LNCAP (cell line): ENCODE measurements at regions not wholly inside any gene's neighbourhood (a gene's known extent, or its start where the extent isn't known, plus 50 kb on each side); places are given as distances from the start of the nearest gene placed in this dataset.

Source experiments
- TF ChIP-seq, protein P1 (sequence below): fragments of 450-650 bp; IDR thresholded peaks from 2 replicates; pipeline ENCODE4 v1.5.1; 2017; ENCODE audit warnings: mild to moderate bottlenecking

DNA sequence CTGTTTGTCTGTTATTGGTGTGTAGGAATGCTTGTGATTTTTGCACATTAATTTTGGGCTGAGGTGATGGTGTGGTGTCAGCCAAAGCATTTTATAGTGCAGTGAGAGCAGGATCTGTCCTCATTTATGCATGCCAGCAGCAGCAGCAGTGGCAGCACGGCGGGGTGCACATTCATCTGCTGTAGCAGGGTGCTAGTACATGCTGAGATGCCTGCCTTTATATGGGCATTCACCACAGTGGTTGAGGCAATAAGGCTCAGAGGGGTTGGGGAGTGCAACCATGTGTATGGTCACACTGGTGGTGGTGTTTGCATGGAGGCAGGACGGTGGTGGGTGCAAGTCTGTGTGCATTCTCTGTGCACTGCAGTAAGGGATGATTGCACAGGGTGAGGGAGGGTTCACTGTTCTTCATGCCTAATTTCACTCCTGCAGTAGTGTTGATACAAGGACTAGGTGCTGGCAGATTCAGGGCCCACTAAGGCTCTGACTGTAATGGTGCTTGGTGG is 129.3 kb upstream of the SYNCRIP start:
- TF ChIP-seq, protein P1, sequence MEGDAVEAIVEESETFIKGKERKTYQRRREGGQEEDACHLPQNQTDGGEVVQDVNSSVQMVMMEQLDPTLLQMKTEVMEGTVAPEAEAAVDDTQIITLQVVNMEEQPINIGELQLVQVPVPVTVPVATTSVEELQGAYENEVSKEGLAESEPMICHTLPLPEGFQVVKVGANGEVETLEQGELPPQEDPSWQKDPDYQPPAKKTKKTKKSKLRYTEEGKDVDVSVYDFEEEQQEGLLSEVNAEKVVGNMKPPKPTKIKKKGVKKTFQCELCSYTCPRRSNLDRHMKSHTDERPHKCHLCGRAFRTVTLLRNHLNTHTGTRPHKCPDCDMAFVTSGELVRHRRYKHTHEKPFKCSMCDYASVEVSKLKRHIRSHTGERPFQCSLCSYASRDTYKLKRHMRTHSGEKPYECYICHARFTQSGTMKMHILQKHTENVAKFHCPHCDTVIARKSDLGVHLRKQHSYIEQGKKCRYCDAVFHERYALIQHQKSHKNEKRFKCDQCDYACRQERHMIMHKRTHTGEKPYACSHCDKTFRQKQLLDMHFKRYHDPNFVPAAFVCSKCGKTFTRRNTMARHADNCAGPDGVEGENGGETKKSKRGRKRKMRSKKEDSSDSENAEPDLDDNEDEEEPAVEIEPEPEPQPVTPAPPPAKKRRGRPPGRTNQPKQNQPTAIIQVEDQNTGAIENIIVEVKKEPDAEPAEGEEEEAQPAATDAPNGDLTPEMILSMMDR, result no peak

- TF ChIP-seq, protein P1, result no peak
These were observed 128.8 kb upstream of the SYNCRIP start for GRCh38 chr6:85771455-85771854.

DNA sequence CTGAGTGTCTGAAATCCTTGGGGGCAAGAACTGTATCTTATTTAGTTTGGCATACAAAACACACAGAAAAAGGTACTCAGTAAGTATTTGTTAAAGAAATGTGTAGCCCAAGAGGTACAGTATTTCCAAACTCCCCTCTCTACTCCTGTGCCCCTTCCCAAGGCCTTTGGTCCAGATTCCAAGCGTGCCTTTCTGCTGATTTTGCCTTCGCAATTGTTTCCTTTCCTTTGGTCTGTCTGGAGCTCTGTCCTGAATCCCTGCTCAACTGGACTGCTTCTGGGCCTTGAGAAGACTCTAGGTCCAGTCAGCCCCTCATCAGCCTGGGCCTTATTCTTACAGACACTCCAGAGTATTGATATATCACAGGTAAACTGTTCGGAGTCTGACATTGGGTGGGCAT is 122.2 kb upstream of the SYNCRIP start:
- TF ChIP-seq, protein P1, result no peak

DNA sequence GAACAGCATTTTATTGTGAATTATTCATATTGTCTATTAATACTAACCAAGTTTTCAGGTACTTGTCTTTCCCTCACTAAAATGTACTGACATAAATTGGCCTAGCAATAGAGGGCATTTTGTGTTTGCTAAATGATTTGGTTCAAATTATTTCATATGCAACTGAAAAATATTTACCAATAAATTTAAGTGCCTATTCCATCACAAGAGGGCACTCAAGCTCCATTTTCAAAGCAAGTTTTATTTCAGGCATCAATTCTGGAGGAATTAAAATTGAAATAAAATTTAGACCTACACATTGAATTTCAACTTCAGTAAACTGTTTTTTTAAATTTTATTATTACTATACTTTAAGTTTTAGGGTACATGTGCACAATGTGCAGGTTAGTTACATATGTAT is 114.3 kb upstream of the SYNCRIP start:
- TF ChIP-seq, protein P1, result peak; percentile 60

DNA sequence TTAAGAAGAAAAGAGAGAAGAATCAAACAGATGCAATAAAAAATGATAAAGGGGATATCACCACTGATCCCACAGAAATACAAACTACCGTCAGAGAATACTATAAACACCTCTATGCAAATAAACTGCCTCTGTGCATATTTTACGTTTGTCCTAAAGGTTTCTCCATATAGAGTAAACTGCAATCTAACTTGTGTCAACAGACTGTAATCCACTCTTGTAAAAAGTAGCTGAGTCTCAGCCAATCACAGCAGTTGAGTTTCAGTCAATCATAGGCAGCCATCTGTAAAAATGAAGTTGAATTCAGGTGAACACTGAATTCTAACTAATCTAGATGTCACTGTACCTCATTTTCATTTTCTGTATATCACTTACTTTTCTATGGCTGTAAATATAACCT is 112.2 kb upstream of the SYNCRIP start:
- TF ChIP-seq, protein P1, result no peak

GRCh38 chr6:85752602-85753001 is 109.9 kb upstream of the SYNCRIP start:
- TF ChIP-seq, protein P1, result no peak

GRCh38 chr6:85751374-85752055 is 108.8 kb upstream of the SYNCRIP start:
- TF ChIP-seq, protein P1, result no peak

DNA sequence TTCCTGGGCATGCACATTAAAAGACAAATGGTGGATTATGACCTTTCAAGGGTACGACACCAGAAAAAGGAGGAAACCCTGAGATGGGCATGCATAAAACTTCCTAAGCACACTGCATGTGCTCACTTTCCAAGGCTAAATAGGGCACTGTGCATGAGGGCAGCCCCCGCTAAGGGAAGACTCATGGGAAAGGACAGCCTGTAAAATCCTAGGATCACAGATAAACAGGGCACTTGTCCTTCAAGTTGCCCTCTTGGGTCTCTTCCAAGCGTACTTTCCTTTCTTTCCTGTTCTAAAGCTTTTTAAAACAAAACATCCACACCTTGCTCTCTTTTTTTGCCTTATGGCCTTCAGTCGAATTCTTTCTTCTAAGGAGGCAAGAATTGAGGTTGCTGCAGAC is 106.5 kb upstream of the SYNCRIP start:
- TF ChIP-seq, protein P1, result no peak
